HCT116 (cell line): ENCODE measurements at regions not wholly inside any gene's neighbourhood (a gene's known extent, or its start where the extent isn't known, plus 50 kb on each side); places are given as distances from the start of the nearest gene placed in this dataset.

ENCODE experiments used
- ATAC-seq: fragments of 200-7000 bp; cut with Tn5 transposase; 2 replicates; pipeline ENCODE4 v1.9.1; 2020; ENCODE audit warnings: mild to moderate bottlenecking, moderate library complexity
- BruUV-seq: library from RNA; stranded (reverse); fragments of 400-500 nt; replicated peaks from 2 replicates; lab custom pipeline; 2021; lab: Mats Ljungman, UMichigan
- CTCF ChIA-PET: fragments of 300-600 bp; sonication (Branson Sonifier 250); formaldehyde crosslinking; loops from one replicate; lab custom pipeline; 2021; ENCODE audit warnings: antibody characterized with exemption; lab: Charles Lee
- POLR2A ChIA-PET: fragments of 300-600, 350-600 bp; sonication (Branson Sonifier 250); formaldehyde crosslinking; loops from one replicate; lab custom pipeline; 2021; ENCODE audit warnings: antibody characterized with exemption; lab: Charles Lee
- RAD21 ChIA-PET, 2 experiments: fragments of 300-600 bp; sonication (Branson Sonifier 250); formaldehyde crosslinking; loops; one replicate each; lab custom pipeline; 2023; ENCODE audit warnings: low total read pairs in 2 of 2; ENCODE audit not compliant: uncharacterized antibody in 2 of 2, unreplicated experiment in 2 of 2, low non-redundant PET in 1 of 2; lab: Charles Lee
- DNase-seq: peaks from one replicate; pipeline ENCODE4 v3.0.0-alpha.2; 2010; ENCODE audit warnings: low read depth, low spot score
- H2AFZ ChIP-seq: fragments of 200-600 bp; shearing (Covaris generic), sonication (generic); 2 replicates; pipeline ENCODE4 v1.6.1; 2017; ENCODE audit warnings: low read depth, mixed run types, mixed read lengths, antibody characterized with exemption, low read length; ENCODE audit not compliant: poor library complexity, severe bottlenecking
- H3K27ac ChIP-seq: 2 replicates; pipeline ENCODE4 v1.5.1; 2012; ENCODE audit warnings: low read depth, low read length
- H3K27me3 ChIP-seq: fragments of 200-600 bp; sonication (generic); 2 replicates; pipeline ENCODE4 v1.6.1; 2016; ENCODE audit warnings: mixed run types, low read length, mixed read lengths; ENCODE audit not compliant: insufficient read depth
- H3K36me3 ChIP-seq, 2 experiments: fragments of 200-500 bp in 1 of 2; fragments of 200-600 bp in 1 of 2; sonication (Bioruptor generic) in 1 of 2; sonication (generic) in 1 of 2; 2 replicates each; pipeline versions ENCODE4 v1.5.1 to v1.6.1; 2014 to 2016; ENCODE audit warnings: low read length in 2 of 2, inconsistent platforms in 1 of 2, mixed read lengths in 1 of 2, mixed run types in 1 of 2; ENCODE audit not compliant: insufficient read depth in 2 of 2, control insufficient read depth in 1 of 2
- H3K4me1 ChIP-seq, 2 experiments: fragments of 200-600 bp in 1 of 2; sonication (generic) in 1 of 2; 2 replicates each; pipeline versions ENCODE4 v1.5.1 to v1.6.1; 2012 to 2017; ENCODE audit warnings: low read length in 2 of 2, inconsistent platforms in 1 of 2, mild to moderate bottlenecking in 1 of 2, mixed read lengths in 1 of 2, mixed run types in 1 of 2, moderate library complexity in 1 of 2; ENCODE audit not compliant: insufficient read depth in 2 of 2, control insufficient read depth in 1 of 2
- H3K4me2 ChIP-seq: fragments of 200-600 bp; sonication (generic); 2 replicates; pipeline ENCODE4 v1.6.1; 2017; ENCODE audit warnings: mixed run types, low read length, mixed read lengths
- H3K4me3 ChIP-seq, 2 experiments: fragments of 200-600 bp in 1 of 2; sonication (generic) in 1 of 2; replicated peaks in 1 of 2; 2 replicates each; pipeline ENCODE4 v1.5.1; 2011 to 2016; ENCODE audit warnings: low read length in 2 of 2, control low read depth in 1 of 2, low read depth in 1 of 2, mild to moderate bottlenecking in 1 of 2, mixed read lengths in 1 of 2, mixed run types in 1 of 2
- H3K79me2 ChIP-seq: fragments of 200-600 bp; sonication (generic); 2 replicates; pipeline ENCODE4 v1.6.1; 2017; ENCODE audit warnings: mild to moderate bottlenecking, mixed run types, low read length, moderate library complexity, mixed read lengths; ENCODE audit not compliant: insufficient read depth
- H3K9ac ChIP-seq: fragments of 200-600 bp; sonication (generic); 2 replicates; pipeline ENCODE4 v1.6.1; 2016; ENCODE audit warnings: low read length, mixed read lengths
- H3K9me2 ChIP-seq: fragments of 200-600 bp; sonication (generic), shearing (Covaris generic); 2 replicates; pipeline ENCODE4 v1.6.1; 2017; ENCODE audit warnings: mixed run types, mild to moderate bottlenecking, moderate library complexity; ENCODE audit not compliant: insufficient read depth
- H3K9me3 ChIP-seq, 2 experiments: fragments of 200-500 bp in 1 of 2; fragments of 200-600 bp in 1 of 2; sonication (Bioruptor generic) in 1 of 2; sonication (generic) in 1 of 2; 2 replicates each; pipeline ENCODE4 v1.6.1; 2014 to 2017; ENCODE audit warnings: low read length in 2 of 2, mixed read lengths in 2 of 2, inconsistent platforms in 1 of 2, low read depth in 1 of 2, mild to moderate bottlenecking in 1 of 2, mixed run types in 1 of 2, moderate library complexity in 1 of 2; ENCODE audit not compliant: control insufficient read depth in 1 of 2, insufficient read depth in 1 of 2
- H4K20me1 ChIP-seq: fragments of 200-600 bp; sonication (generic), shearing (Covaris generic); 2 replicates; pipeline ENCODE4 v1.6.1; 2017; ENCODE audit warnings: mixed run types, mild to moderate bottlenecking, moderate library complexity; ENCODE audit not compliant: insufficient read depth
- CEBPB ChIP-seq: IDR thresholded peaks from 2 replicates; pipeline ENCODE4 v1.6.1; 2012; ENCODE audit warnings: low read depth
- EGR1 ChIP-seq: IDR thresholded peaks from 2 replicates; pipeline ENCODE4 v1.6.1; 2012; ENCODE audit warnings: low read depth
- JUND ChIP-seq: IDR thresholded peaks from 2 replicates; pipeline ENCODE4 v1.6.1; 2012
- POLR2A ChIP-seq: IDR thresholded peaks from 2 replicates; pipeline ENCODE4 v1.7.0; 2011; ENCODE audit warnings: borderline replicate concordance; ENCODE audit not compliant: insufficient read depth, insufficient read length; ENCODE audit errors: extremely low read depth
- REST ChIP-seq: IDR thresholded peaks from 2 replicates; pipeline ENCODE4 v1.6.1; 2012; ENCODE audit warnings: low read depth
- SIN3A ChIP-seq: IDR thresholded peaks from 2 replicates; pipeline ENCODE4 v1.6.1; 2012; ENCODE audit warnings: low read depth
- ZFX ChIP-seq: fragments of 450-650 bp; IDR thresholded peaks from 2 replicates; pipeline ENCODE4 v1.6.1; 2017
- ZNF274 ChIP-seq: fragments of 200-500 bp; sonication (Bioruptor generic); IDR thresholded peaks from 2 replicates; pipeline ENCODE4 v1.6.1; 2014; ENCODE audit warnings: mild to moderate bottlenecking, low read depth, low read length, inconsistent platforms
- intact Hi-C: fragments of 100-400 bp; cut with micrococcal nuclease; formaldehyde crosslinking; loops from 2 replicates; pipeline ENCODE4 v1.10.0; 2022

DNA sequence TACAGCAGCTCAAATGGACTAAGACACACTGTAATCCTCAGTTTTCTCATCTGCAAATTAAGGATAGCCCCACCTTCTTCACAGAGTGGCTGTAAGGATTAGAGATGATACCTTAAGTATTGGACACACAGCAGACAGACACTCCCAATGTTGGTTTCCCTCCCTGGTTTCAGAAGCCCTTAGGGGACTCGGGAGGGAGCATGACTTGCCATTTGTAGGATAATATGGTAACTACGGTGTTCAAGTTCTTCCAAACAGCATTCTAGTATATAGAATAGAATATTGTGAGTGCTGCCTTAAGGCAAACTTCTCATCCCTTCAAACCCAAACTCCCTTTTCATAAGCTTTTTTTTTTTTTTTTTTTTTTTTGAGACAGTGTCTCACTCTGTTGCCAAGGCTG, 101.9 kb downstream of the COPRS start:
- no peak overlapping the region for H3K4me3 ChIP-seq
- CTCF ChIA-PET = no interaction called here
- H3K27ac ChIP-seq = no peak overlapping the region
- DNase-seq (no peak), ATAC-seq (no peak)
- RAD21 ChIA-PET = no interaction called here
- no peaks in the 10 kb centered on the region for H4K20me1 ChIP-seq
- H3K9me3 ChIP-seq = no peaks in the 10 kb centered on the region
- no TSS peak for BruUV-seq
- H3K4me2 ChIP-seq = no peak overlapping the region
- no peaks in the 10 kb centered on the region for H3K79me2 ChIP-seq
- H3K9me2 ChIP-seq = no peaks in the 10 kb centered on the region
- no peaks in the 10 kb centered on the region for H3K27me3 ChIP-seq
- intact Hi-C loops = no loop called here
- no peaks in the 10 kb centered on the region for H3K36me3 ChIP-seq
- POLR2A ChIA-PET = no interaction called here
- H3K4me1 ChIP-seq = peaks cover 0 to 21% of the 10 kb centered on the region in 2 experiments; a peak in 2 of 4 replicates
- H2AFZ ChIP-seq = no peak overlapping the region
- TF ChIP-seq POLR2A (no peak), ZNF274 (no peak)
- no peak overlapping the region for H3K9ac ChIP-seq

GRCh38 chr17:31754239-31754945, 104.7 kb downstream of the COPRS start:
- Histone ChIP-seq H3K9me3 (no peaks in the 10 kb centered on the region), H3K36me3 (no peaks in the 10 kb centered on the region), H3K27me3 (no peaks in the 10 kb centered on the region), H3K4me2 (peak overlapping the region; percentile 46), H3K27ac (no peak overlapping the region), H3K79me2 (no peaks in the 10 kb centered on the region), H3K4me1 (peaks cover 0 to 21% of the 10 kb centered on the region in 2 experiments; a peak in 2 of 4 replicates), H3K9me2 (no peaks in the 10 kb centered on the region), H3K4me3 (no peak overlapping the region), H2AFZ (peak overlapping the region; percentile 68), H3K9ac (peak overlapping the region; percentile 20; the same call in 1 of the 2 replicates), H4K20me1 (no peaks in the 10 kb centered on the region)
- BruUV-seq = no TSS peak
- ChIA-PET RAD21 (interaction anchor here in 1 of 2 experiments (0.6 kb wide), 1 partner anchor 88 kb away, joined by 5 read pairs; no protein-coding TSS in a partner anchor), POLR2A (no interaction called here), CTCF (interaction anchor here (0.9 kb wide), 1 partner anchor 197 kb away, joined by 3 read pairs; no protein-coding TSS in a partner anchor)
- ATAC-seq = peak; percentile 59; the same call in 1 of the 2 replicates
- no peak for TF ChIP-seq CEBPB
- no peak for TF ChIP-seq EGR1
- no peak for TF ChIP-seq ZNF274
- no peak for TF ChIP-seq POLR2A
- 0 out of 2 replicates have a peak, but pooled peaks have one; percentile 2 for TF ChIP-seq JUND
- no peak for TF ChIP-seq REST
- no peak for TF ChIP-seq ZFX
- TF ChIP-seq SIN3A = no peak
- intact Hi-C loops = no loop called here
- DNase-seq = peak; percentile 16
